ENCODE measurements at regions not wholly inside any gene's neighbourhood (a gene's known extent, or its start where the extent isn't known, plus 50 kb on each side); places are given as distances from the start of the nearest gene placed in this dataset.

DNA sequence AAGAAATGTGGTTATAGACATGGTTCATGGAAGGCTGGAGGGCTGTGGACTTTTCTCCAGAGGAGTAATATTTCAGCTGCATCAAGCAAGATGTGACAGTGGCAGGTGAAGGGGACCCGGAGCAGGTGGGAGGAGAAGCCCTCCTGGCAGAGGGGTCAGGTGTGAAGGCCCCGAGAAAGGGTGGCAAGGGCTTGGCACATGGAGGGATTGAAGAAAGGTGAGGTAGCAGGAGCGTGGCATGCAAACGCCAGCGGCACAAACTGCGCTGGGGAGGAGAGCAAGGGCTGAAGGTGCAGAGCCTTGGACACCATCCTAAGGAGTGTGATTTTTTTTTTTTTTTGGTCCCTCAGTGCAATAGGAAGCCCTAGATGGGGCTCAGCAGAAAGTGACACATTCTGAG, 244.6 kb downstream of the TOMM20 start:
- H3K4me3 ChIP-seq (ENCODE audit: control insufficient read depth, low read depth, low read length): no peak overlapping the region
- TF ChIP-seq, protein P1, sequence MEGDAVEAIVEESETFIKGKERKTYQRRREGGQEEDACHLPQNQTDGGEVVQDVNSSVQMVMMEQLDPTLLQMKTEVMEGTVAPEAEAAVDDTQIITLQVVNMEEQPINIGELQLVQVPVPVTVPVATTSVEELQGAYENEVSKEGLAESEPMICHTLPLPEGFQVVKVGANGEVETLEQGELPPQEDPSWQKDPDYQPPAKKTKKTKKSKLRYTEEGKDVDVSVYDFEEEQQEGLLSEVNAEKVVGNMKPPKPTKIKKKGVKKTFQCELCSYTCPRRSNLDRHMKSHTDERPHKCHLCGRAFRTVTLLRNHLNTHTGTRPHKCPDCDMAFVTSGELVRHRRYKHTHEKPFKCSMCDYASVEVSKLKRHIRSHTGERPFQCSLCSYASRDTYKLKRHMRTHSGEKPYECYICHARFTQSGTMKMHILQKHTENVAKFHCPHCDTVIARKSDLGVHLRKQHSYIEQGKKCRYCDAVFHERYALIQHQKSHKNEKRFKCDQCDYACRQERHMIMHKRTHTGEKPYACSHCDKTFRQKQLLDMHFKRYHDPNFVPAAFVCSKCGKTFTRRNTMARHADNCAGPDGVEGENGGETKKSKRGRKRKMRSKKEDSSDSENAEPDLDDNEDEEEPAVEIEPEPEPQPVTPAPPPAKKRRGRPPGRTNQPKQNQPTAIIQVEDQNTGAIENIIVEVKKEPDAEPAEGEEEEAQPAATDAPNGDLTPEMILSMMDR (conservative IDR thresholded peaks at IDR 0.05; ENCODE audit: control insufficient read depth, insufficient read depth, low read depth, low read length): no peak
- DNase-seq (ENCODE audit: low read depth): no peak

- no peak overlapping the region for H3K4me3 ChIP-seq (ENCODE audit: control insufficient read depth, low read depth, low read length)
- TF ChIP-seq, protein P1 (conservative IDR thresholded peaks at IDR 0.05; ENCODE audit: control insufficient read depth, insufficient read depth, low read depth, low read length): no peak
- DNase-seq (ENCODE audit: low read depth): no peak
Measured at GRCh38 chr1:234882898-234883297, 245.7 kb downstream of the TOMM20 start.

DNA sequence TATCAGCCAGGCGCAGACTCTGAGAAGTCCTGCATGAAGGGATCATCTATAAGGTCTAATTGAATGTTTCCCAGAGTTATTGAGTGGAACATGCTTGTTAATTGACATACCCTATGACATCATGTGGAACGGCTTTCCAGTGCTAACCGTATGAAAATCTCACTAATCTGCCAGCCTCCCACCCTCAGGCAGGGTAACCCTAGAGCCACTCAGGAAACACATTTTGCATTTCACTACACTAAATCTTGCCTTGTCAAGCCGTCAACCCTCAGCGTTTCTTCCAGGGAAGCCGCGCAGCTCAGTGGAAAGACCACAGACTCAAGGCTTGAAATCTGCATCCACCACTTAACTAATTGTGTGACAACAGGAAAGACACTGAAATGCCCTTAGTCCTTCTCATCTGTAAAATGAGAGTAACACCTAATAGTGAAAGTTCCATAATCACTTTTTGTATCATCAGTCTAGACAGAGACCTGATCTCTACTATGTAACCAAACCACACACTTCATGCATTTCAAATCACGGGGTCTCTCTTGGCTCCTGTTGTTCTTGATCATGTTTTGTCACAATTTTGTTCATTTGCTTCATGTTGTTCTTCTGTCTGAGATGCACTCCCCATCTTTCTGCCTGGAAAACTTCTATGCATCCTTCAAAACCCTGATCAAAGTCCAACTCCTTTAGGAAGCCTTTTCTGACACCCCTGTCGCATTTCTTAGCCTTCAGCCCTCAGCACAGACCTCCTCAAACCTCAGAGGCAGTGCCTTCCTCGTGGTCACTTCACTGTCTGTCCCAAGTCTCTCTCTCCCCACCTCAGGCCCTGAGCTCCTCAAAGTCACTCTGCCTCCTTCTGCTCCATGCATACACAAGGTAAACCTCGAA, 246.5 kb downstream of the TOMM20 start:
- TF ChIP-seq, protein P1 (conservative IDR thresholded peaks at IDR 0.05; ENCODE audit: control insufficient read depth, insufficient read depth, low read depth, low read length): no peak
- DNase-seq (ENCODE audit: low read depth): no peak
- H3K4me3 ChIP-seq (ENCODE audit: control insufficient read depth, low read depth, low read length): no peak overlapping the region

- H3K4me3 ChIP-seq (ENCODE audit: control insufficient read depth, low read depth, low read length): no peak overlapping the region
- DNase-seq (ENCODE audit: low read depth): no peak
- TF ChIP-seq, protein P1 (conservative IDR thresholded peaks at IDR 0.05; ENCODE audit: control insufficient read depth, insufficient read depth, low read depth, low read length): no peak
Measured at GRCh38 chr1:234879147-234880080, 249.2 kb downstream of the TOMM20 start.

DNA sequence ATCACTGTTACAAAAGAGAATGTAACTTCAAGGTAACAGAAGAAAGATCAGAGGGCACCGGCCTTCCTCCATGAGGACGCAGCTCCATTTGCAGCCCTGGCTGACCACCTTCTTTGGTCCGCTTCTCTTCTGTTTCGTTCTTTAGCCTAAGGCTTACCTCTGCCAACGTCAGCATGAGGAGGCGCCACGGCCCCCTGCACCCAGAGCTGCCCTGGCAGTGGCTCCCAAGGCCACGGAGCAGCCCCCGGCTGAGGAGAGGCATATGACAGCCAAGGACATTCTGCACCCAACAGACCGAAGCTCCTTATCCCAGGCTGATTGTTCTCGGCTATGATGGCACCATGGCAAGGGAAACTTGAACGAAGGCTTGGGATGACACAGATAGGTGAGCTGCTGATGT, 250.3 kb downstream of the TOMM20 start:
- TF ChIP-seq, protein P1 (conservative IDR thresholded peaks at IDR 0.05; ENCODE audit: control insufficient read depth, insufficient read depth, low read depth, low read length): no peak
- no peak for DNase-seq (ENCODE audit: low read depth)
- no peak overlapping the region for H3K4me3 ChIP-seq (ENCODE audit: control insufficient read depth, low read depth, low read length)

GRCh38 chr1:234877761-234878160, 250.9 kb downstream of the TOMM20 start:
- TF ChIP-seq, protein P1 (conservative IDR thresholded peaks at IDR 0.05; ENCODE audit: control insufficient read depth, insufficient read depth, low read depth, low read length): no peak
- DNase-seq (ENCODE audit: low read depth): no peak

More at GRCh38 chr1:234877761-234878160, 250.9 kb downstream of the TOMM20 start:
- H3K4me3 ChIP-seq (ENCODE audit: control insufficient read depth, low read depth, low read length): no peak overlapping the region

All from fibroblast of mammary gland (primary cell).